GM19351 (cell line): ENCODE measurements at regions not wholly inside any gene's neighbourhood (a gene's known extent, or its start where the extent isn't known, plus 50 kb on each side); places are given as distances from the start of the nearest gene placed in this dataset.
"Not testable (repeated sequence)": the region's sequence is repeated elsewhere in the genome, so short reads cannot be mapped to it uniquely, and the experiment has no call there.

Experiments used
- ATAC-seq: cut with Tn5 transposase; IDR thresholded peaks from one replicate; pipeline ENCODE4 v1.9.1; 2021; ENCODE audit warnings: mild to moderate bottlenecking, moderate library complexity; ENCODE audit not compliant: unreplicated experiment

GRCh38 chr7:69283421-69283820 is 314.9 kb upstream of the AUTS2 start:
- ATAC-seq: no peak

GRCh38 chr7:69285854-69286253 is 312.4 kb upstream of the AUTS2 start:
- ATAC-seq: no peak

- no peak for ATAC-seq
Observed at GRCh38 chr7:69295977-69296376, 302.3 kb upstream of the AUTS2 start.

GRCh38 chr7:69301253-69301652 is 297.0 kb upstream of the AUTS2 start:
- no peak for ATAC-seq

GRCh38 chr7:69309601-69310000 is 288.7 kb upstream of the AUTS2 start:
- ATAC-seq: no peak

GRCh38 chr7:69311489-69311888 is 286.8 kb upstream of the AUTS2 start:
- ATAC-seq: no peak

GRCh38 chr7:69313852-69314251 is 284.4 kb upstream of the AUTS2 start:
- ATAC-seq: not testable (repeated sequence)

- ATAC-seq: no peak
Observed at GRCh38 chr7:69318794-69319193, 279.5 kb upstream of the AUTS2 start.

GRCh38 chr7:69328516-69328915 is 269.8 kb upstream of the AUTS2 start:
- no peak for ATAC-seq

- ATAC-seq: no peak
Observed at GRCh38 chr7:69334701-69335100, 263.6 kb upstream of the AUTS2 start.

- no peak for ATAC-seq
Observed at GRCh38 chr7:69335331-69335730, 262.9 kb upstream of the AUTS2 start.

- no peak for ATAC-seq
Observed at GRCh38 chr7:69336976-69337375, 261.3 kb upstream of the AUTS2 start.

GRCh38 chr7:69338144-69338543 is 260.1 kb upstream of the AUTS2 start:
- no peak for ATAC-seq

GRCh38 chr7:69341288-69341687 is 257.0 kb upstream of the AUTS2 start:
- no peak for ATAC-seq

GRCh38 chr7:69342154-69342884 is 256.0 kb upstream of the AUTS2 start:
- no peak for ATAC-seq

- ATAC-seq: no peak
Observed at GRCh38 chr7:69349291-69349690, 249.0 kb upstream of the AUTS2 start.

- ATAC-seq: no peak
Observed at GRCh38 chr7:69358163-69358821, 240.0 kb upstream of the AUTS2 start.

GRCh38 chr7:69359003-69359700 is 239.1 kb upstream of the AUTS2 start:
- no peak for ATAC-seq

- no peak for ATAC-seq
Observed at GRCh38 chr7:69360913-69361312, 237.4 kb upstream of the AUTS2 start.

- no peak for ATAC-seq
Observed at GRCh38 chr7:69363136-69363535, 235.1 kb upstream of the AUTS2 start.

- no peak for ATAC-seq
Observed at GRCh38 chr7:69364813-69365643, 233.2 kb upstream of the AUTS2 start.
